NT2/D1 (cell line): ENCODE measurements at regions not wholly inside any gene's neighbourhood (a gene's known extent, or its start where the extent isn't known, plus 50 kb on each side); places are given as distances from the start of the nearest gene placed in this dataset.

ENCODE experiments used
- YY1 ChIP-seq: IDR thresholded peaks from 2 replicates; pipeline ENCODE4 v1.6.1; 2011; ENCODE audit not compliant: insufficient read length, insufficient read depth
- ZNF274 ChIP-seq: IDR thresholded peaks from 2 replicates; pipeline ENCODE4 v1.6.1; 2011; ENCODE audit warnings: mild to moderate bottlenecking, low read depth, low read length

DNA sequence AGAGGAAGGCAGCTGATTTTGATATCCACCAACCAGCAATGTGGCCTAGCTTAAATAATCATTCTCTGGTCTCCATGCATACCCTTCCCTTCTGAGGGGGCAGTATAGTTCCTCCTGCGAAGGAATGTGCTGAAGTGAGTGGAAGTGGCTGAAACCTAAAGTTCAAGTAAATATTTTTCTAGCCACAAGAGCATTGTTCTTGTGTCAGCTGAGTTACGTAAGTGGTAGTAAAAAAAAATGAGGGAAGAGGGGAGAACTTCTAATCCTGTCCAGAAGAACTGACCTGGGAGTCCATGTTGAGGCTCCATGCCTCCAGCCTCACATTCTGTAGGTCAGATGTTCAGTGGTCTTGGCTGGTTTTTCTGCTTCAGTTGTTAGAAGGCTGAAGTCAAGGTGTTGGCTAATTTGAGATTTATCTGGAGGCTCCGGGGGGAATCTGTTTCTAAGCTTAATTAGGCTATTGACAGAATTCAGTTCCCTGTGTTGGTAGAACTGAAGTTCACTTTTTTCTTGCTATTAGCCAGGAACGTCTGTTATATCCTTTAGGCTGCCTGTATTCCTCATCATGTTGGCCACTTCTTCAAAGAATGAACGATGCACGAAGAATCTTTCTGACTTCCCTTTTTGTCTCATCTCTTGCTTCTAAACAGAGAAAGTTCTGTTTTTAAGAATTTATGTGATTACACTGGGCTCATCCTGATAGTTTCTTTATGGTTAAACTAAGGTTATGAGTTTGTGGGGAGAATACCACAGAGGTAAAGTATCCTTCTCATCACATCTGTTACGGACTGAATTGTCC, 207.1 kb upstream of the PRSS16 start:
- no peak for TF ChIP-seq YY1
- no peak for TF ChIP-seq ZNF274
